HG03571 (cell line): ENCODE measurements at regions not wholly inside any gene's neighbourhood (a gene's known extent, or its start where the extent isn't known, plus 50 kb on each side); places are given as distances from the start of the nearest gene placed in this dataset.
"Not testable (repeated sequence)": the region's sequence is repeated elsewhere in the genome, so short reads cannot be mapped to it uniquely, and the experiment has no call there.

ENCODE experiments used
- ATAC-seq: cut with Tn5 transposase; IDR thresholded peaks from one replicate; pipeline ENCODE4 v1.9.1; 2021; ENCODE audit not compliant: unreplicated experiment

DNA sequence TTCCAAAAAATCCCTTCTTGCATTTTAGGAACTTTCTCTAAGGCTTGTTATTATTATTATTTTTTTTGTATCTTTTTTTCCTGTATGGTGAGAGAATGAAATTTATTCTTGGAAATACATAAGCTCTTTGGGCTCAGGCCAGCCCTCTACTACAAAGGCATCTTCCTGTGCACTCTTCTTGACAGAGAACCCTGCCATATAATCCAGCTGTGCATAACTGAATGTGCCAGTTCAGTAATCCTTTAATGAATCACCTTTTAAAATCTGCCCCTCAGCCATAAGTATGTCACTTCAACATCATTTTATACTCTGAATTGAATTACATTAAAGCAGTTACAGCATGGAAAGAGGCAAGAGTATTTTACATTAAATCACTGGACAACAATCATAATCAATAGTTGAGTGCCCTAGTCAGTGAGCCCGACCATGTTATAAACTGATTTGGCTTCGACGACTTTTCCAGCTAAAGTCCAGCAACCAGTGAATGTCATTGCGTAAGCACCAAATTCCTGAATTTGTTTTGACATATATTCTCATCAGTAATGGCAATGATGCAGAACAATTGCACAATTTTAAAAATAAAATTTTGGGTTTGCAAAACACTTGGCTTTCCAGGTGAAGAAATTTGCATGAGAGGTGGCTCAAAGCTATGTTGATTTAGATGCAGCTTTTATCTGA lies 59.2 kb upstream of the KCNK2 start:
- no peak for ATAC-seq

- ATAC-seq = no peak
Measured at GRCh38 chr1:215028954-215029353, 53.6 kb upstream of the KCNK2 start.

DNA sequence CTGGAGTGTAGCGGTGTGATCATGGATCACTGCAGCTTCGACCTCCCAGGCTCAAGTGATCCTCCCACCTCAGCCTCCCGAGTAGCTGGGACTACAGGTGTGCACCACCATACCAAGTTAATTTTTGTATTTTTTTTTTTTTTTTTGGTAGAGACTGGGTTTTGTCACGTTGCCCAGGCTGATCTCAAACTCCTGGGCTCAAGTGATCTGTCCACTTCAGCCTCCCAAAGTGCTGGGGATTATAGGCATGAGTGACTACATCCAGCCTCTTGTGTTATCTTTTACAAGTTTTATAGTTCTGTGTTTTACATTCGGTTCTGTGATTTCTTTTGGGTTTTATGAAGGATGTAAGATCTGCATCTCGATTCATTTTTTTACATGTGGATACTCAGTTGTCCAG lies 52.0 kb upstream of the KCNK2 start:
- not testable (repeated sequence) for ATAC-seq

DNA sequence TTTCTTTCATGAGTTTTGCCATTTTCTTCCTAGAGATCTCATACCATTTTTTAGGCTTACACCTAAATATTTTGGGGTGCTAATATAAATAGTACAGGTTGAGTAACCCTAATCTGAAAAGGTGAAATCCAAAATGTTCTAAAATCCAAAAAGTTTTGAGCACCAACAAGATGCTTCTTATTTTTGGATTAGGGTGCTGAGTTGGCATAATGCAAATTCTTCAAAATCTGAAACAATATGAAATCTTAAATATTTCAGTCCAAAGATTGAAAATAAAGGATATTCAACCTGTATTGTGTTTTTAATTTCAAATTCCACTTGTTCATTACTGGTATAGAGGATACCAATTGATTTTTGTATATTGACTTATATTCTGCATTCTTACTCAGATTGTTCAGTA lies 51.1 kb upstream of the KCNK2 start:
- no peak for ATAC-seq
